ENCODE measurements at regions not wholly inside any gene's neighbourhood (a gene's known extent, or its start where the extent isn't known, plus 50 kb on each side); places are given as distances from the start of the nearest gene placed in this dataset.

DNA sequence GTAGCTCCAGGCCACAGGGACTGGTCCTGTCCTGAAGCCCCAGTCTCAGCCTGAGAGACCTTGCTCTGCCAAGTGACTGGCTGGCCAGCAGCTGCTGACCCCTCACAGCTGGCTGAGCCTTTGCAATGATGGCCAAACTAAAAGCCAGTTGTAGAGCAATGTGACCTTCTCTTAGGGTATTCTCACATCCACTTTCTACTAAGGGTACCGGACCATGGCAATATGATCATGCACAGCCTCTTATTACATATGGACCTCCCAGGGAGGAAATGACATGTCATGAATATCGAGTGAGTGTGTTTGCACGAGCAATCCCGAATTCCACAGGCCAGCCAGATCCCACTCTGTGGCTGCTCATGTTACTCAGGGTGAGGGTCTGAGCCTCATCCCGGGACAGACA, 213.9 kb downstream of the VAPA start:
- H3K79me1 ChIP-seq (ENCODE audit: low read depth in 1 of 2, low read length in 2 of 2): no peaks in the 10 kb centered on the region
- no peaks in the 10 kb centered on the region for H4K20me1 ChIP-seq (ENCODE audit: insufficient read depth, low read length)
- no TSS peak for BruUV-seq (replicated peaks)
- H2BK5ac ChIP-seq (ENCODE audit: low read depth, low read length, poor library complexity, severe bottlenecking): no peak overlapping the region
- H2BK120ac ChIP-seq (ENCODE audit: low read depth, low read length): no peak overlapping the region
- peaks cover 12% of the 10 kb centered on the region for H3K27me3 ChIP-seq (ENCODE audit: control insufficient read depth, insufficient read depth, low read length)
- H3K4ac ChIP-seq (ENCODE audit: low read depth, low read length): no peak overlapping the region
- TF ChIP-seq CHD1 (IDR thresholded peaks at IDR 0.05; ENCODE audit: low read depth, low read length) (no peak), POLR2A (IDR thresholded peaks at IDR 0.05; ENCODE audit: low read depth, low read length) (no peak), RCOR1 (IDR thresholded peaks at IDR 0.05; ENCODE audit: insufficient replicate concordance, low read length) (no peak), CTCF (conservative IDR thresholded peaks at IDR 0.05; ENCODE audit: low read depth, low read length) (no peak), MXI1 (IDR thresholded peaks at IDR 0.05; ENCODE audit: borderline replicate concordance, low read depth, low read length) (no peak), NFE2L2 (IDR thresholded peaks at IDR 0.05; ENCODE audit: low read depth, low read length) (no peak), SMC3 (IDR thresholded peaks at IDR 0.05; ENCODE audit: low read depth, low read length) (no peak), MAFK (IDR thresholded peaks at IDR 0.05; ENCODE audit: low read depth, low read length) (no peak)
- intact Hi-C loops (cut with micrococcal nuclease): no loop called here
- no peak overlapping the region for H4K5ac ChIP-seq (ENCODE audit: low read depth, low read length)
- ChIA-PET POLR2A (ENCODE audit: unreplicated experiment) (no interaction called here), CTCF (interaction anchor here (1.2 kb wide), 1 partner anchor 14 kb away, joined by 3 read pairs; no protein-coding TSS in a partner anchor)
- H2BK15ac ChIP-seq (ENCODE audit: low read depth, low read length): no peak overlapping the region
- H3K9ac ChIP-seq (ENCODE audit: low read depth, low read length): no peak overlapping the region
- H3K27ac ChIP-seq (ENCODE audit: insufficient read depth, low read length): no peak overlapping the region
- no peak overlapping the region for H4K8ac ChIP-seq (ENCODE audit: low read depth in 2 of 2, low read length in 2 of 2)
- no peak overlapping the region for H3K4me2 ChIP-seq (ENCODE audit: low read depth, low read length)
- H3K4me3 ChIP-seq (ENCODE audit: insufficient read depth, low read depth, low read length): no peak overlapping the region
- H3K4me1 ChIP-seq (ENCODE audit: control insufficient read depth, insufficient read depth, low read length): peaks cover 3% of the 10 kb centered on the region; the same call in 1 of the 2 replicates
- no peak overlapping the region for H2AK9ac ChIP-seq (replicated peaks; ENCODE audit: low read depth, low read length, poor library complexity)
- no CpG with 5 or more reads among the region's 5 CpGs for WGBS, 2 experiments (ENCODE audit: extremely low coverage in 2 of 2, insufficient read length in 1 of 2)
- no peak overlapping the region for H3K23ac ChIP-seq (ENCODE audit: low read depth, low read length)
- H3K9me3 ChIP-seq (ENCODE audit: control insufficient read depth, insufficient read depth, low read length): no peaks in the 10 kb centered on the region
- in situ Hi-C loops (cut with MboI; ENCODE audit: low sequenced_read_pairs): no loop called here
- no peak overlapping the region for H3K14ac ChIP-seq (replicated peaks; ENCODE audit: low read depth, low read length)
- no peak overlapping the region for H2BK20ac ChIP-seq (ENCODE audit: low read depth, low read length)
- H2AK5ac ChIP-seq (ENCODE audit: low read depth, low read length): no peak overlapping the region
- H3K18ac ChIP-seq (ENCODE audit: low read depth, low read length): no peak overlapping the region
- no peak overlapping the region for H2AFZ ChIP-seq (replicated peaks; ENCODE audit: low read length, poor library complexity)
- H4K91ac ChIP-seq (ENCODE audit: insufficient read depth, low read depth, low read length): no peak overlapping the region
- no peaks in the 10 kb centered on the region for H3K36me3 ChIP-seq (ENCODE audit: control insufficient read depth, insufficient read depth, low read length)
- H3K56ac ChIP-seq (ENCODE audit: extremely low read depth, insufficient read depth, low read length): no peak overlapping the region
- no peak for ATAC-seq (ENCODE audit: low read depth)
- H3K9me1 ChIP-seq (ENCODE audit: insufficient read depth, low read length): no peaks in the 10 kb centered on the region
- no peak for DNase-seq
- dilution Hi-C loops (cut with HindIII; ENCODE audit: low sequenced_read_pairs, unreplicated experiment): no loop called here

Data from IMR-90 (cell line).